SK-N-SH treated with all-trans-retinoic acid at 6 μM for 48 hours (cell line): ENCODE measurements at regions not wholly inside any gene's neighbourhood (a gene's known extent, or its start where the extent isn't known, plus 50 kb on each side); places are given as distances from the start of the nearest gene placed in this dataset.

ENCODE experiments used
- ATAC-seq: fragments of 200-7000 bp; cut with Tn5 transposase; 3 replicates; pipeline ENCODE4 v1.9.1; 2020; ENCODE audit warnings: mild to moderate bottlenecking, moderate library complexity
- ARNTL ChIP-seq: fragments of 450-650 bp; formaldehyde crosslinking; IDR thresholded peaks from 2 replicates; pipeline ENCODE4 v1.5.0; 2020; ENCODE audit warnings: low read depth, mild to moderate bottlenecking, moderate library complexity, borderline replicate concordance
- BACH2 ChIP-seq: fragments of 250-450 bp; sonication (Bioruptor Pico); IDR thresholded peaks from 2 replicates; pipeline ENCODE4 v1.9.0; 2021; ENCODE audit warnings: mild to moderate bottlenecking, borderline replicate concordance
- CREB5 ChIP-seq: fragments of 250-450 bp; sonication (Bioruptor Pico); IDR thresholded peaks from 2 replicates; pipeline ENCODE4 v1.5.1; 2020; ENCODE audit warnings: low read depth, mild to moderate bottlenecking, moderate library complexity
- CSRNP3 ChIP-seq: fragments of 250-450 bp; sonication (Bioruptor Pico); IDR thresholded peaks from 2 replicates; pipeline ENCODE4 v1.5.1; 2021; ENCODE audit warnings: mild to moderate bottlenecking, moderate library complexity
- ESRRG ChIP-seq: fragments of 250-450 bp; sonication (Bioruptor Pico); IDR thresholded peaks from 2 replicates; pipeline ENCODE4 v1.6.1; 2021; ENCODE audit warnings: mild to moderate bottlenecking
- GLIS3 ChIP-seq: fragments of 250-450 bp; sonication (Bioruptor Pico); IDR thresholded peaks from 2 replicates; pipeline ENCODE4 v1.5.0; 2020; ENCODE audit warnings: mild to moderate bottlenecking, moderate library complexity
- ISL1 ChIP-seq: fragments of 250-450 bp; sonication (Bioruptor Pico); IDR thresholded peaks from 2 replicates; pipeline ENCODE4 v2.1.2; 2022; ENCODE audit warnings: mild to moderate bottlenecking, moderate library complexity
- OSR1 ChIP-seq: fragments of 250-450 bp; sonication (Bioruptor Pico); IDR thresholded peaks from 2 replicates; pipeline ENCODE4 v1.8.0; 2022; ENCODE audit warnings: moderate library complexity, mild to moderate bottlenecking, inconsistent platforms
- PATZ1 ChIP-seq: fragments of 250-450 bp; sonication (Bioruptor Pico); IDR thresholded peaks from 2 replicates; pipeline ENCODE4 v1.8.0; 2020; ENCODE audit warnings: mild to moderate bottlenecking, moderate library complexity, borderline replicate concordance
- POU6F1 ChIP-seq: fragments of 250-450 bp; sonication (Bioruptor Pico); IDR thresholded peaks from 2 replicates; pipeline ENCODE4 v1.8.0; 2021; ENCODE audit warnings: low read depth, mild to moderate bottlenecking, moderate library complexity, borderline replicate concordance
- PPARA ChIP-seq: fragments of 250-450 bp; sonication (Bioruptor Pico); IDR thresholded peaks from 2 replicates; pipeline ENCODE4 v1.5.0; 2020; ENCODE audit warnings: mild to moderate bottlenecking, borderline replicate concordance
- SNAI2 ChIP-seq: fragments of 250-450 bp; sonication (Bioruptor Pico); IDR thresholded peaks from 2 replicates; pipeline ENCODE4 v1.5.0; 2020; ENCODE audit warnings: mild to moderate bottlenecking, moderate library complexity
- TCF4 ChIP-seq: fragments of 250-450 bp; sonication (Bioruptor Pico); IDR thresholded peaks from 2 replicates; pipeline ENCODE4 v1.8.0; 2021; ENCODE audit warnings: mild to moderate bottlenecking, moderate library complexity, borderline replicate concordance
- TOX ChIP-seq: fragments of 250-450 bp; sonication (Bioruptor Pico); IDR thresholded peaks from 2 replicates; pipeline ENCODE4 v1.8.0; 2021; ENCODE audit warnings: mild to moderate bottlenecking, moderate library complexity, borderline replicate concordance
- TSHZ2 ChIP-seq: fragments of 250-450 bp; sonication (Bioruptor Pico); IDR thresholded peaks from 2 replicates; pipeline ENCODE4 v1.5.0; 2020; ENCODE audit warnings: mild to moderate bottlenecking, moderate library complexity
- ZFP3 ChIP-seq: fragments of 250-450 bp; sonication (Bioruptor Pico); IDR thresholded peaks from 2 replicates; pipeline ENCODE4 v1.5.0; 2020; ENCODE audit warnings: mild to moderate bottlenecking, moderate library complexity
- ZNF565 ChIP-seq: fragments of 450-650 bp; formaldehyde crosslinking; conservative IDR thresholded peaks from 2 replicates; pipeline ENCODE4 v1.5.0; 2020; ENCODE audit warnings: low read depth, mild to moderate bottlenecking, moderate library complexity
- ZNF70 ChIP-seq: fragments of 450-650 bp; formaldehyde crosslinking; IDR thresholded peaks from 2 replicates; pipeline ENCODE4 v1.5.0; 2020; ENCODE audit warnings: mild to moderate bottlenecking, moderate library complexity
- ZNF8 ChIP-seq: fragments of 450-650 bp; formaldehyde crosslinking; IDR thresholded peaks from 2 replicates; pipeline ENCODE4 v1.5.0; 2020; ENCODE audit warnings: mild to moderate bottlenecking, moderate library complexity

- ATAC-seq, result no peak
- TF ChIP-seq PATZ1 (no peak), PPARA (CRISPR knock-in tag) (no peak), TCF4 (no peak), SNAI2 (CRISPR knock-in tag) (no peak), ZFP3 (CRISPR knock-in tag) (no peak), TOX (CRISPR knock-in tag) (no peak), ISL1 (CRISPR knock-in tag) (no peak), ZNF8 (CRISPR knock-in tag) (no peak)
These were observed 87.8 kb upstream of the SLCO3A1 start for GRCh38 chr15:91765660-91766059.

GRCh38 chr15:91769476-91769875 is 84.0 kb upstream of the SLCO3A1 start:
- no peak for ATAC-seq
- TF ChIP-seq CSRNP3 (CRISPR knock-in tag) (no peak), PATZ1 (no peak)
- TF ChIP-seq, all 23 proteins: peak for 0

GRCh38 chr15:91769894-91770293 is 83.6 kb upstream of the SLCO3A1 start:
- ATAC-seq, result no peak
- TF ChIP-seq PPARA (CRISPR knock-in tag), result no peak
- TF ChIP-seq POU6F1 (CRISPR knock-in tag), result no peak
- TF ChIP-seq PATZ1, result no peak
- no peak for TF ChIP-seq GLIS3 (CRISPR knock-in tag)

GRCh38 chr15:91776104-91776503 is 77.4 kb upstream of the SLCO3A1 start:
- ATAC-seq, result no peak

More at GRCh38 chr15:91776104-91776503, 77.4 kb upstream of the SLCO3A1 start:
- TF ChIP-seq ARNTL (CRISPR knock-in tag) (no peak), CREB5 (CRISPR knock-in tag) (no peak), SNAI2 (CRISPR knock-in tag) (no peak), OSR1 (no peak), ZNF565 (CRISPR knock-in tag) (no peak), ZFP3 (CRISPR knock-in tag) (no peak), POU6F1 (CRISPR knock-in tag) (no peak), TSHZ2 (CRISPR knock-in tag) (no peak), ZNF70 (CRISPR knock-in tag) (no peak), ESRRG (CRISPR knock-in tag) (no peak), PPARA (CRISPR knock-in tag) (no peak), BACH2 (CRISPR knock-in tag) (no peak)
- TF ChIP-seq, all 23 proteins: peak for 0
